ENCODE measurements at regions not wholly inside any gene's neighbourhood (a gene's known extent, or its start where the extent isn't known, plus 50 kb on each side); places are given as distances from the start of the nearest gene placed in this dataset.

DNA sequence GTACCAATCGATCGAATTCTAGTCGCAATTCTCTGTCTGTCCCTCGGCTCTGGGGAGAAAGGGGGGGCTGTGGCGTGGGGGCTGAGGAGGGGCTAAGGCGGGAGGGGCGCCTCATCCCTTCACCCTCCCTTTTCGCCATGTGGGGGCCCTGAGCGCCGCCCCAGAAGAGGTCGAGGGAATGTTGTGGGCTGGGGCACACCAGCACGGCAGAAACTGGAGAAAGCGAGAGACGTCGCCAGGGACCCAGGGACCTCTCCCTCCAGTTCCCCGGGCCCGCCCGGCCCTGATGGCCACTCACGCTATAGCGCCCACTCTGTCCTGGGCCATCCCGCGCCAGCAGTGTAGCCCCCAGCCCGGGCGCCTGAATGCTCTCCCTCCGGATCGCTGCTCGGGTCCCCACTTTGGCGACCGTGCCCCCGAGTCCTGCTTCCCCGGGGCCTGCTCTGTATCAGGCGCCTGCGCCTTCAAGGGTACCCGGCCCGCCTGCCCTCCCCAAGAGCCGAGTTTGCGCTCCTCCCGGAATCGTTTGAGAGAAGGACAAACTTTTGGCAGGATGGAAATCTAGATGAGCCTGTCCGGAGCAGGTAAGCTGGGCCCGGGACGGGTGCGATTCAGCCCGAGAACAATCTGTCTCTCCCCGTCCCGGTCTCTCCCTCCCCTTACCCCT lies 62.6 kb downstream of the SMUG1 start:
- POLR2A ChIA-PET = interaction anchor here (0.7 kb wide), 2 partner anchors 27 to 80 kb away, joined by 4 read pairs; no protein-coding TSS in a partner anchor
- Mint-ChIP-seq H3K4me3 (peak overlapping the region; percentile 67), H3K27ac (no peak overlapping the region), H3K36me3 (no peaks in the 10 kb centered on the region), H3K27me3 (ENCODE audit: low read depth) (peaks cover 100% of the 10 kb centered on the region), H3K4me1 (peaks cover 41% of the 10 kb centered on the region), H3K9me3 (no peaks in the 10 kb centered on the region)
- CTCF ChIA-PET = interaction anchor here (0.5 to 2.6 kb wide), 10 partner anchors 9 to 156 kb away, joined by 3 to 9 read pairs (median 4); partner anchors contain the start of gene HOXC5
- peak; percentile 40 for DNase-seq (ENCODE audit: low spot score)
- TF ChIP-seq JUN (CRISPR knock-in tag; IDR thresholded peaks at IDR 0.05) (no peak), ZNF121 (CRISPR knock-in tag; IDR thresholded peaks at IDR 0.05) (0 out of 2 replicates have a peak, but pooled peaks have one; percentile 23), ATF3 (CRISPR knock-in tag; conservative IDR thresholded peaks at IDR 0.05) (no peak), NFYB (CRISPR knock-in tag; conservative IDR thresholded peaks at IDR 0.05; ENCODE audit: low read depth) (peak; percentile 40; the same call in 1 of the 2 replicates), USF2 (CRISPR knock-in tag; IDR thresholded peaks at IDR 0.05) (peak; percentile 89), USF1 (CRISPR knock-in tag; IDR thresholded peaks at IDR 0.05) (peak; percentile 87)
- peak; percentile 55 for ATAC-seq

GRCh38 chr12:54126696-54127537 lies 61.9 kb downstream of the SMUG1 start:
- ATAC-seq = peak; percentile 67
- Mint-ChIP-seq H3K27me3 (ENCODE audit: low read depth) (peaks cover 100% of the 10 kb centered on the region), H3K36me3 (no peaks in the 10 kb centered on the region), H3K4me3 (peak overlapping the region; percentile 67), H3K9me3 (no peaks in the 10 kb centered on the region), H3K4me1 (peaks cover 41% of the 10 kb centered on the region), H3K27ac (no peak overlapping the region)
- no peak for TF ChIP-seq HMGXB4 (CRISPR knock-in tag; IDR thresholded peaks at IDR 0.05)
- no peak for TF ChIP-seq SMAD3 (CRISPR knock-in tag; IDR thresholded peaks at IDR 0.05; ENCODE audit: borderline replicate concordance)
- no peak for TF ChIP-seq RORB (CRISPR knock-in tag; IDR thresholded peaks at IDR 0.05)
- TF ChIP-seq NFE2L1 (CRISPR knock-in tag; IDR thresholded peaks at IDR 0.05) = no peak
- no peak for TF ChIP-seq ZNF396 (CRISPR knock-in tag; IDR thresholded peaks at IDR 0.05; ENCODE audit: borderline replicate concordance)
- no peak for TF ChIP-seq MYBL2 (CRISPR knock-in tag; IDR thresholded peaks at IDR 0.05)
- TF ChIP-seq, protein P1, sequence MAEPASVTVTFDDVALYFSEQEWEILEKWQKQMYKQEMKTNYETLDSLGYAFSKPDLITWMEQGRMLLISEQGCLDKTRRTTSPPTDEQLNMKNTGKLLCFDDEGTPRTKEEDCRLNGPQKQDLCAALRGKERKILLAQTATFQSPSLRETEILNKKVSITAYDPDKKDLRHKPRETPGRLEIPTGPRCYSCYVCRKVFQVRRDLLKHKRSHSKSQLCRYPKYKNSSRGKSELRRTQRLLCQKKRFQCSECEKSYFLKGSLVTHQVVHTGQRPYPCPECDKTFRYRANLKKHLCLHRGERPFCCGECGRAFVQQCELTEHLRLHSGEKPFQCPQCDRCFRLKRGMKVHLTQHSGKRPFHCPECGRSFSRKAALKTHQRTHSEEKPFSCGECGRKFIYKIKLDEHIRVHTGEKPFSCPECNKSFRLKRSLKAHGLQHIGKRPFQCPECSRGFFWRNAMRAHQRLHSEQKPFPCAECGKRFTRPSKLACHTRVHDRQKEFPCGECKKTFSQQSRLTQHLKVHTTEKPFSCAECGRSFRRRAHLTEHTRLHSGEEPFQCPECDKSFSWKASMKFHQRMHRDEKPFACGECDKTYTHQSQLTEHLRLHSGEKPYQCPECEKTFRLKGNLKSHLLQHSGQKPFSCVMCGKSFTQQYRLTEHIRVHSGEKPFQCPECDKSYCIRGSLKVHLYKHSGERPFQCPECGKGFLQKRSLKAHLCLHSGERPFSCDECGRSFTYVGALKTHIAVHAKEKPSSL (CRISPR knock-in tag; conservative IDR thresholded peaks at IDR 0.05) = no peak
- no peak for TF ChIP-seq GRHL2 (CRISPR knock-in tag; IDR thresholded peaks at IDR 0.05; ENCODE audit: insufficient replicate concordance, severe bottlenecking)
- TF ChIP-seq USF1 (CRISPR knock-in tag; IDR thresholded peaks at IDR 0.05) = no peak
- no peak for TF ChIP-seq NFATC4 (CRISPR knock-in tag; IDR thresholded peaks at IDR 0.05)
- no peak for TF ChIP-seq NR2C2 (CRISPR knock-in tag; IDR thresholded peaks at IDR 0.05)
- TF ChIP-seq GABPB1 (CRISPR knock-in tag; IDR thresholded peaks at IDR 0.05) = no peak
- TF ChIP-seq ESRRA (CRISPR knock-in tag; IDR thresholded peaks at IDR 0.05; ENCODE audit: borderline replicate concordance) = no peak
- peak; percentile 62 for DNase-seq (ENCODE audit: low spot score)
- CTCF ChIA-PET = interaction anchor here (1.0 to 2.6 kb wide), 3 partner anchors 43 to 88 kb away, joined by 3 to 9 read pairs (median 4); no protein-coding TSS in a partner anchor
- POLR2A ChIA-PET = no interaction called here

Measured in WTC11 (cell line).